Lung (tissue), 11 donors: ENCODE measurements at regions not wholly inside any gene's neighbourhood (a gene's known extent, or its start where the extent isn't known, plus 50 kb on each side); places are given as distances from the start of the nearest gene placed in this dataset.

Experiments
- ATAC-seq: fragments of 200-7000 bp; cut with Tn5 transposase; one replicate; pipeline ENCODE4 v1.9.1; 2020; ENCODE audit warnings: moderate number of reproducible peaks; ENCODE audit not compliant: insufficient read depth, low FRiP score
- DNase-seq, 3 donors: peaks; one replicate each; pipeline ENCODE4 v3.0.0-alpha.2; 2013 to 2017
- H3K27ac ChIP-seq, 2 donors: one replicate each; pipeline ENCODE4 v1.5.1; 2013; ENCODE audit warnings: mild to moderate bottlenecking in 2 of 2, moderate library complexity in 2 of 2, control low read depth in 1 of 2, inconsistent platforms in 1 of 2, low read depth in 1 of 2, low read length in 1 of 2
- H3K27me3 ChIP-seq, 3 donors: one replicate each; pipeline ENCODE4 v1.5.1; 2013; ENCODE audit warnings: low read length in 2 of 3; ENCODE audit not compliant: control insufficient read depth in 3 of 3, insufficient read depth in 3 of 3
- H3K36me3 ChIP-seq, 4 donors: one replicate each; pipeline ENCODE4 v1.5.1; 2013; ENCODE audit warnings: low read length in 4 of 4, mild to moderate bottlenecking in 1 of 4, moderate library complexity in 1 of 4; ENCODE audit not compliant: control insufficient read depth in 4 of 4, insufficient read depth in 4 of 4
- H3K4me1 ChIP-seq, 5 donors: one replicate each; pipeline ENCODE4 v1.5.1; 2013; ENCODE audit warnings: low read length in 5 of 5, mild to moderate bottlenecking in 2 of 5, moderate library complexity in 1 of 5; ENCODE audit not compliant: control insufficient read depth in 5 of 5, insufficient read depth in 5 of 5
- H3K4me3 ChIP-seq: one replicate; pipeline ENCODE4 v1.5.1; 2013; ENCODE audit warnings: mild to moderate bottlenecking, control low read depth, moderate library complexity
- H3K9ac ChIP-seq, 2 donors: one replicate each; pipeline ENCODE4 v1.5.1; 2013; ENCODE audit warnings: low read length in 2 of 2, control low read depth in 1 of 2; ENCODE audit not compliant: insufficient read depth in 1 of 2
- H3K9me3 ChIP-seq, 4 donors: one replicate each; pipeline ENCODE4 v1.5.1; 2013; ENCODE audit warnings: low read length in 3 of 4, mild to moderate bottlenecking in 1 of 4, moderate library complexity in 1 of 4; ENCODE audit not compliant: control insufficient read depth in 4 of 4, insufficient read depth in 3 of 4
- CTCF ChIP-seq: IDR thresholded peaks from 2 replicates; pipeline ENCODE4 v1.5.1; 2012; ENCODE audit warnings: mild to moderate bottlenecking; ENCODE audit errors: control extremely low read depth, extremely low read depth
- WGBS, 2 donors: extraction: QIAGEN DNeasy Blood & Tissue Kit; methylation state at CpG; one replicate each; pipeline ENCODE4 v1.1.7; 2013; 5-methylcytosine and 5-hydroxymethylcytosine counted together
- donor health status: control.
- donor health status: control.
- donor health status: Bipolar disorder and iron deficiency.
- donor health status: healthy.
- donor health status: DM: yes; HTN: yes; CAD: no.

- ATAC-seq: no peak
These were observed 1537.0 kb upstream of the CDH9 start for GRCh38 chr5:28575368-28575767.

GRCh38 chr5:28574606-28575005 lies 1536.2 kb upstream of the CDH9 start:
- WGBS, 2 donors: 90 to 94% methylated on average over 1 of the region's 1 CpG
- Histone ChIP-seq H3K4me1 (no peaks in the 10 kb centered on the region), H3K9ac (no peak overlapping the region), H3K9me3 (peaks cover 0 to 4% (median 1%) of the 10 kb centered on the region in 4 donors), H3K4me3 (no peak overlapping the region), H3K27ac (no peak overlapping the region), H3K27me3 (no peaks in the 10 kb centered on the region), H3K36me3 (no peaks in the 10 kb centered on the region)
- DNase-seq (no peak), ATAC-seq (no peak)
- no peak for TF ChIP-seq CTCF

More at GRCh38 chr5:28575368-28575767, 1537.0 kb upstream of the CDH9 start:
- Histone ChIP-seq H3K9ac (no peak overlapping the region), H3K36me3 (no peaks in the 10 kb centered on the region), H3K4me3 (no peak overlapping the region), H3K27ac (no peak overlapping the region), H3K4me1 (no peaks in the 10 kb centered on the region), H3K9me3 (peaks cover 0 to 4% (median 1%) of the 10 kb centered on the region in 4 donors), H3K27me3 (no peaks in the 10 kb centered on the region)
- DNase-seq: no peak
- 94% methylated on average over 7 of the region's 7 CpGs for WGBS, 2 donors
- TF ChIP-seq CTCF: no peak

GRCh38 chr5:28567048-28567447 lies 1528.7 kb upstream of the CDH9 start:
- ATAC-seq (no peak), DNase-seq (no peak)
- H3K4me1 ChIP-seq: no peaks in the 10 kb centered on the region
- WGBS, 2 donors: 91% methylated on average over 6 of the region's 6 CpGs
- no peak for TF ChIP-seq CTCF
- no peaks in the 10 kb centered on the region for H3K9me3 ChIP-seq
- H3K4me3 ChIP-seq: no peak overlapping the region
- H3K36me3 ChIP-seq: no peaks in the 10 kb centered on the region
- no peak overlapping the region for H3K9ac ChIP-seq
- no peaks in the 10 kb centered on the region for H3K27me3 ChIP-seq
- no peak overlapping the region for H3K27ac ChIP-seq

- ATAC-seq (no peak), DNase-seq (no peak)
- Histone ChIP-seq H3K9ac (no peak overlapping the region), H3K9me3 (peaks cover 0 to 5% (median 0%) of the 10 kb centered on the region in 4 donors), H3K4me3 (no peak overlapping the region), H3K27me3 (no peaks in the 10 kb centered on the region), H3K4me1 (no peaks in the 10 kb centered on the region), H3K27ac (no peak overlapping the region), H3K36me3 (no peaks in the 10 kb centered on the region)
- no peak for TF ChIP-seq CTCF
These were observed 1523.1 kb upstream of the CDH9 start for GRCh38 chr5:28561522-28561921.
